RWPE2 (cell line): ENCODE measurements at regions not wholly inside any gene's neighbourhood (a gene's known extent, or its start where the extent isn't known, plus 50 kb on each side); places are given as distances from the start of the nearest gene placed in this dataset.

ENCODE experiments used
- ATAC-seq: fragments of 200-7000 bp; cut with Tn5 transposase; 3 replicates; pipeline ENCODE4 v1.9.1; 2021; ENCODE audit warnings: low read depth
- DNase-seq: peaks from one replicate; pipeline ENCODE4 v3.0.0-alpha.2; 2020; ENCODE audit warnings: low spot score
- H3K27ac ChIP-seq: fragments of 450-650 bp; 2 replicates; pipeline ENCODE4 v1.5.1; 2017; ENCODE audit warnings: mild to moderate bottlenecking; ENCODE audit not compliant: poor library complexity, severe bottlenecking
- H3K27me3 ChIP-seq: fragments of 250-450 bp; sonication (Bioruptor Pico); 2 replicates; pipeline ENCODE4 v1.5.1; 2021; ENCODE audit warnings: mild to moderate bottlenecking, moderate library complexity; ENCODE audit not compliant: insufficient read depth, poor library complexity, severe bottlenecking
- H3K36me3 ChIP-seq: fragments of 250-450 bp; sonication (Bioruptor Pico); 2 replicates; pipeline ENCODE4 v1.5.1; 2020; ENCODE audit warnings: low read depth, mild to moderate bottlenecking, moderate library complexity
- H3K4me1 ChIP-seq: fragments of 250-450 bp; sonication (Bioruptor Pico); 2 replicates; pipeline ENCODE4 v1.5.1; 2021; ENCODE audit warnings: mild to moderate bottlenecking, moderate library complexity; ENCODE audit not compliant: insufficient read depth, poor library complexity, severe bottlenecking
- H3K4me3 ChIP-seq: fragments of 250-450 bp; sonication (Bioruptor Pico); 2 replicates; pipeline ENCODE4 v1.5.1; 2021; ENCODE audit warnings: mild to moderate bottlenecking, moderate library complexity; ENCODE audit not compliant: severe bottlenecking
- H3K9me3 ChIP-seq: fragments of 250-450 bp; sonication (Bioruptor Pico); 2 replicates; pipeline ENCODE4 v1.5.1; 2021; ENCODE audit warnings: mild to moderate bottlenecking, moderate library complexity; ENCODE audit not compliant: severe bottlenecking
- TF ChIP-seq, protein P1 (sequence below): fragments of 450-650 bp; IDR thresholded peaks from one replicate; pipeline ENCODE4 v1.5.1; 2017; ENCODE audit warnings: mild to moderate bottlenecking, moderate library complexity; ENCODE audit not compliant: poor library complexity, severe bottlenecking

DNA sequence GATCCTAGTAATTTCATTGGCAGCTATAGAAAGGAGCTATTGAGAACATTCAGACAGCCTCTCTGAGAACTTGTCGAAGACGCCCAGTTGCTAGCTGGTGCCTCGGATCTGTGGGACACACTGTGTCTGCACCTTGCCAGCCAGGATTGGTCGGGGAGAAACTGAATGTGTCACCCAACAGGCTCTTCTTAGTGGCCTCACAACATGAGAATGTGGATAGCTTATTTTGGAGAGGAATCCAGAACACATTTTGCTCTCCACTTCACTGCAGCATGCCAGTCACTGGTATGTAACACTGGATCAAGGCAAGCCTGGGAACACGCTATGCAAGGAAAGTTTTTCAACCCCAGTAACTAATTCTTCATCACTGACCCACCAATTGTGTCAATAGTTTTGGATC lies 89.5 kb upstream of the TRPC3 start:
- ATAC-seq: no peak
- TF ChIP-seq, protein P1, sequence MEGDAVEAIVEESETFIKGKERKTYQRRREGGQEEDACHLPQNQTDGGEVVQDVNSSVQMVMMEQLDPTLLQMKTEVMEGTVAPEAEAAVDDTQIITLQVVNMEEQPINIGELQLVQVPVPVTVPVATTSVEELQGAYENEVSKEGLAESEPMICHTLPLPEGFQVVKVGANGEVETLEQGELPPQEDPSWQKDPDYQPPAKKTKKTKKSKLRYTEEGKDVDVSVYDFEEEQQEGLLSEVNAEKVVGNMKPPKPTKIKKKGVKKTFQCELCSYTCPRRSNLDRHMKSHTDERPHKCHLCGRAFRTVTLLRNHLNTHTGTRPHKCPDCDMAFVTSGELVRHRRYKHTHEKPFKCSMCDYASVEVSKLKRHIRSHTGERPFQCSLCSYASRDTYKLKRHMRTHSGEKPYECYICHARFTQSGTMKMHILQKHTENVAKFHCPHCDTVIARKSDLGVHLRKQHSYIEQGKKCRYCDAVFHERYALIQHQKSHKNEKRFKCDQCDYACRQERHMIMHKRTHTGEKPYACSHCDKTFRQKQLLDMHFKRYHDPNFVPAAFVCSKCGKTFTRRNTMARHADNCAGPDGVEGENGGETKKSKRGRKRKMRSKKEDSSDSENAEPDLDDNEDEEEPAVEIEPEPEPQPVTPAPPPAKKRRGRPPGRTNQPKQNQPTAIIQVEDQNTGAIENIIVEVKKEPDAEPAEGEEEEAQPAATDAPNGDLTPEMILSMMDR: no peak

DNA sequence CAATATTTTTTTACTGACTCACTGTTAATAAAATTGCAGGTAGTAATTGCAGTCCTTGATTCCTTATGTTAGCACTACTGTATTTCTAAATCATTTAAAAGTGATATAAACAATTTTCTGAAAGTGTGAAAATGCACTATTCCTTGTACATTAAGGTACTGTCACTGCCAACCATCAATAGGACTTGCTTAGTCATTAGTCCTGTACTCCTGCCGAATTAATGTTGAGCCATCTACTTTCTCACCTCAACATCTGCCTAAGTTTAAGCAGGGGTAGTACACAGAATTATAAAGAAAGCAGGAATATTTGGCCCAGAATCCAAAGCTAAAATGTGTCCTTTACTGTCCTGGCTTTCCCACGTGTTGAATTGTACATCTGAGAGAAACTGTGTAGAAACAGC lies 87.0 kb upstream of the TRPC3 start:
- Histone ChIP-seq H3K36me3 (no peaks in the 10 kb centered on the region), H3K4me1 (no peaks in the 10 kb centered on the region), H3K27me3 (no peaks in the 10 kb centered on the region), H3K4me3 (no peak overlapping the region), H3K9me3 (no peaks in the 10 kb centered on the region), H3K27ac (no peak overlapping the region)
- TF ChIP-seq, protein P1: no peak
- no peak for ATAC-seq
- no peak for DNase-seq

More for the DNA sequence above, 89.5 kb upstream of the TRPC3 start:
- DNase-seq: no peak
- no peaks in the 10 kb centered on the region for H3K36me3 ChIP-seq
- no peaks in the 10 kb centered on the region for H3K9me3 ChIP-seq
- H3K4me1 ChIP-seq: peaks cover 3% of the 10 kb centered on the region
- H3K4me3 ChIP-seq: no peak overlapping the region
- H3K27me3 ChIP-seq: no peaks in the 10 kb centered on the region
- H3K27ac ChIP-seq: no peak overlapping the region

DNA sequence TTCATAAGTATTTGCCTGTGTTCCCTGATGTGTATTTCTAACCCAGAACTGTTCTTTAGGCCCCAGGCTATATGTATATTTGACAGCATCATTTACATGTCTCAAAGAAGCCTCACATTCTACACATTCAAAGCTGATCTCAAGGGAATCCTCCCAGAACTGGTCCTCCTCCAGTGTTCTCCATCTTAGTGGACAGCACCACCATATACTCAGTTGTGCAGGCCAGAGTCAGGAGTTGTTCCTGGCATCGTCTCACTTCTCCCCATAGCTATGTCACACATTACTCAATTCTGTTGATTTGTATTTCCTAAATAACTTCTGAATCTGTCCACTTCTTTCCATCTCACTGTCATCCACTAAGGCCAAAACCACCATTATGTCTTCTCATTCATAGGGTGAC lies 82.8 kb upstream of the TRPC3 start:
- Histone ChIP-seq H3K4me1 (no peaks in the 10 kb centered on the region), H3K27me3 (no peaks in the 10 kb centered on the region), H3K27ac (no peak overlapping the region), H3K4me3 (no peak overlapping the region), H3K9me3 (no peaks in the 10 kb centered on the region), H3K36me3 (no peaks in the 10 kb centered on the region)
- no peak for DNase-seq
- no peak for ATAC-seq
- TF ChIP-seq, protein P1: no peak

DNA sequence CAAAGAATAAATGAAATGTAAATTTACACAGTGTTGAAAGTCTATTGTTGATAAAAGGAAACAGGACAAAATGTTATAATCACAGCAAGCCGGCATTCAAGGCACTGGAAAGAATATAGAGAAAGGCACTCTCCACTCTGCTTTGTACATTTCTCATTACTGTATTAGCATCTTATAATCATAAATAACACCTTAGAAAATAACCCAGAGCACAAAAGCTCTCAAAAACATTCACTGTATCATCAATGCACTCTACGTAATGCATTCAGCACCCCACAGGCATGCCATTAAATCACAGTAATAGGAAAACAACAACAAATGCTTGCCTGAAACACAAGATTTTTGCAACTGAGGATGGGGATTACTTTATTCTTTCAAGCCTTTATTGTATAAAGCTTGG lies 75.3 kb upstream of the TRPC3 start:
- DNase-seq: no peak
- no peak for ATAC-seq
- H3K36me3 ChIP-seq: no peaks in the 10 kb centered on the region

DNA sequence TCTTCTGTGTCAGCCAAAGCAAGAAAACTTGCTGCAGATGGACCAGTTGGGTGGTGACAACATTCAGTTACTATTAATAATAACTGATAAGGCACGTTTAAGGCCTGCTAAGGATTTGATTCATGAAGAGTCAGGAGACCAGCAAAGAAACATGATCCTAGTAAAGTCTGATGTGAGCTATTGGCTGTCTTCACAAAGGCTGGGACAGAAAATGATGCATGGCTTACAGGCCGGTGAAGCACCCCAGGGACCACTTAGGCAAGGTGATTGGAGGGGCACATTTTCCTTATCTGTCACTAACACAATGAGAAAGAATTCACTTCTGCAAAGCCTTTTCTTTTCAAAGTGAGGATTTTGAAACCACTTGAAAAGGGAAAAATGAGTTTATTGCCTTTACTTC lies 65.4 kb upstream of the TRPC3 start:
- H3K27me3 ChIP-seq: no peaks in the 10 kb centered on the region
- no peaks in the 10 kb centered on the region for H3K36me3 ChIP-seq
- H3K9me3 ChIP-seq: no peaks in the 10 kb centered on the region
- H3K27ac ChIP-seq: no peak overlapping the region
- DNase-seq (no peak), ATAC-seq (no peak)
- TF ChIP-seq, protein P1: no peak
- H3K4me3 ChIP-seq: no peak overlapping the region
- no peaks in the 10 kb centered on the region for H3K4me1 ChIP-seq

More for the DNA sequence above, 75.3 kb upstream of the TRPC3 start:
- Histone ChIP-seq H3K27me3 (no peaks in the 10 kb centered on the region), H3K4me3 (no peak overlapping the region), H3K9me3 (no peaks in the 10 kb centered on the region), H3K4me1 (no peaks in the 10 kb centered on the region), H3K27ac (no peak overlapping the region)
- TF ChIP-seq, protein P1: no peak
